Right cardiac atrium (tissue), 5 donors: ENCODE measurements at regions not wholly inside any gene's neighbourhood (a gene's known extent, or its start where the extent isn't known, plus 50 kb on each side); places are given as distances from the start of the nearest gene placed in this dataset.

Experiments used
- ATAC-seq, 2 donors: fragments of 200-7000 bp; cut with Tn5 transposase; one replicate each; pipeline versions ENCODE4 v1.8.0 to v1.9.1; 2020; ENCODE audit warnings: moderate library complexity in 2 of 2, mild to moderate bottlenecking in 1 of 2
- DNase-seq, 3 donors: peaks; one replicate each; pipeline ENCODE4 v3.0.0-alpha.2; 2020
- H3K27ac ChIP-seq: one replicate; pipeline ENCODE4 v1.5.1; 2013; ENCODE audit warnings: mild to moderate bottlenecking, low read length, control low read depth, moderate library complexity
- H3K27me3 ChIP-seq: one replicate; pipeline ENCODE4 v1.6.1; 2013; ENCODE audit not compliant: control insufficient read depth, insufficient read depth
- H3K4me1 ChIP-seq: one replicate; pipeline ENCODE4 v1.6.1; 2013; ENCODE audit warnings: low read length; ENCODE audit not compliant: control insufficient read depth, insufficient read depth
- H3K4me3 ChIP-seq: one replicate; pipeline ENCODE4 v1.5.1; 2013; ENCODE audit warnings: low read length, control low read depth
- H3K9me3 ChIP-seq: one replicate; pipeline ENCODE4 v1.6.1; 2013; ENCODE audit warnings: low read length; ENCODE audit not compliant: control insufficient read depth
- WGBS: extraction: QIAGEN DNeasy Blood & Tissue Kit; methylation state at CpG from one replicate; pipeline ENCODE4 v1.1.7; 2013; 5-methylcytosine and 5-hydroxymethylcytosine counted together
- intact Hi-C, 4 donors: fragments of 100-400 bp; cut with DNase I; formaldehyde crosslinking; loops; one replicate each; pipeline versions ENCODE4 v1.11.0 to v1.14.0; 2022 to 2023
- donor health status: healthy with polysubstance abuse.
- donor health status: DM: no; HTN: yes; CAD: no.
- donor health status: DM: no; HTN: no; CAD: no.
- donor health status: DM: no; HTN: yes; CAD: no; lungs with severe emphysema.
- donor health status: DM: yes; HTN: yes; CAD: no.

GRCh38 chr9:106532306-106533015, 330.5 kb upstream of the ZNF462 start:
- no peaks in the 10 kb centered on the region for H3K27me3 ChIP-seq
- intact Hi-C loops: no loop called here
- ATAC-seq (no peak), DNase-seq (peak in 1 of 3 donors; percentile 27)
- H3K27ac ChIP-seq: no peak overlapping the region
- WGBS: 88% methylated on average over 5 of the region's 5 CpGs
- no peaks in the 10 kb centered on the region for H3K9me3 ChIP-seq
- no peak overlapping the region for H3K4me3 ChIP-seq
- H3K4me1 ChIP-seq: peaks cover 6% of the 10 kb centered on the region

GRCh38 chr9:106534800-106535199, 328.2 kb upstream of the ZNF462 start:
- Histone ChIP-seq H3K27ac (no peak overlapping the region), H3K4me3 (no peak overlapping the region), H3K9me3 (no peaks in the 10 kb centered on the region), H3K27me3 (no peaks in the 10 kb centered on the region), H3K4me1 (peaks cover 6% of the 10 kb centered on the region)
- DNase-seq (no peak), ATAC-seq (no peak)
- intact Hi-C loops: no loop called here
- 67% methylated on average over 3 of the region's 3 CpGs for WGBS

- intact Hi-C loops: no loop called here
- Histone ChIP-seq H3K4me3 (no peak overlapping the region), H3K27ac (no peak overlapping the region), H3K27me3 (no peaks in the 10 kb centered on the region), H3K9me3 (no peaks in the 10 kb centered on the region), H3K4me1 (peaks cover 6% of the 10 kb centered on the region)
- no peak for DNase-seq
- peak; percentile 33 to 72 for ATAC-seq
- 3% methylated on average over 1 of the region's 1 CpG for WGBS
These were observed 327.5 kb upstream of the ZNF462 start for GRCh38 chr9:106535439-106535838.

- DNase-seq: no peak
- H3K4me3 ChIP-seq: no peak overlapping the region
- H3K9me3 ChIP-seq: no peaks in the 10 kb centered on the region
- H3K27me3 ChIP-seq: no peaks in the 10 kb centered on the region
- intact Hi-C loops: no loop called here
- WGBS: 87% methylated on average over 11 of the region's 11 CpGs
- no peak for ATAC-seq
- H3K4me1 ChIP-seq: no peaks in the 10 kb centered on the region
- H3K27ac ChIP-seq: no peak overlapping the region
These were observed 304.8 kb upstream of the ZNF462 start for GRCh38 chr9:106557996-106558667.

GRCh38 chr9:106560540-106560939, 302.4 kb upstream of the ZNF462 start:
- intact Hi-C loops: no loop called here
- Histone ChIP-seq H3K4me3 (no peak overlapping the region), H3K27me3 (no peaks in the 10 kb centered on the region), H3K9me3 (no peaks in the 10 kb centered on the region), H3K4me1 (no peaks in the 10 kb centered on the region), H3K27ac (no peak overlapping the region)
- 99% methylated on average over 1 of the region's 1 CpG for WGBS
- no peak for ATAC-seq
- DNase-seq: no peak

GRCh38 chr9:106575823-106576222, 287.1 kb upstream of the ZNF462 start:
- H3K27ac ChIP-seq: no peak overlapping the region
- no peak overlapping the region for H3K4me3 ChIP-seq
- no peak for DNase-seq
- 85% methylated on average over 5 of the region's 5 CpGs for whole genome bisulfite sequencing
- H3K9me3 ChIP-seq: peaks cover 2% of the 10 kb centered on the region
- no peaks in the 10 kb centered on the region for H3K27me3 ChIP-seq
- H3K4me1 ChIP-seq: no peaks in the 10 kb centered on the region
- intact Hi-C loops: no loop called here
- ATAC-seq: no peak

- intact Hi-C loops: no loop called here
- no peak for ATAC-seq
- 74% methylated on average over 7 of the region's 7 CpGs for WGBS
- no peak overlapping the region for H3K27ac ChIP-seq
- no peaks in the 10 kb centered on the region for H3K27me3 ChIP-seq
- H3K4me3 ChIP-seq: no peak overlapping the region
- H3K9me3 ChIP-seq: peaks cover 2% of the 10 kb centered on the region
- peak in 1 of 3 donors; percentile 22 for DNase-seq
- no peaks in the 10 kb centered on the region for H3K4me1 ChIP-seq
These were observed 286.7 kb upstream of the ZNF462 start for GRCh38 chr9:106576232-106576760.

- intact Hi-C loops: no loop called here
- DNase-seq (no peak), ATAC-seq (no peak)
- no peak overlapping the region for H3K27ac ChIP-seq
- H3K4me3 ChIP-seq: no peak overlapping the region
- no peaks in the 10 kb centered on the region for H3K27me3 ChIP-seq
- no peaks in the 10 kb centered on the region for H3K4me1 ChIP-seq
- H3K9me3 ChIP-seq: peaks cover 2% of the 10 kb centered on the region
These were observed 285.8 kb upstream of the ZNF462 start for GRCh38 chr9:106577121-106577520.

GRCh38 chr9:106580546-106580945, 282.4 kb upstream of the ZNF462 start:
- intact Hi-C loops: no loop called here
- no peak for ATAC-seq
- Histone ChIP-seq H3K27me3 (no peaks in the 10 kb centered on the region), H3K4me1 (no peaks in the 10 kb centered on the region), H3K9me3 (peaks cover 2% of the 10 kb centered on the region), H3K4me3 (no peak overlapping the region), H3K27ac (no peak overlapping the region)
- DNase-seq: no peak
- WGBS: 72% methylated on average over 1 of the region's 1 CpG

- H3K4me3 ChIP-seq: no peak overlapping the region
- ATAC-seq (no peak), DNase-seq (no peak)
- intact Hi-C loops: no loop called here
- H3K27me3 ChIP-seq: no peaks in the 10 kb centered on the region
- H3K27ac ChIP-seq: no peak overlapping the region
- H3K4me1 ChIP-seq: no peaks in the 10 kb centered on the region
- peaks cover 2% of the 10 kb centered on the region for H3K9me3 ChIP-seq
- 93% methylated on average over 6 of the region's 6 CpGs for WGBS
These were observed 281.0 kb upstream of the ZNF462 start for GRCh38 chr9:106581973-106582372.

- DNase-seq (no peak), ATAC-seq (no peak)
- Histone ChIP-seq H3K4me3 (no peak overlapping the region), H3K27me3 (no peaks in the 10 kb centered on the region), H3K4me1 (no peaks in the 10 kb centered on the region), H3K9me3 (peaks cover 2% of the 10 kb centered on the region), H3K27ac (no peak overlapping the region)
- intact Hi-C loops: no loop called here
These were observed 279.2 kb upstream of the ZNF462 start for GRCh38 chr9:106583751-106584150.
